NAMALWA (cell line): ENCODE measurements at regions not wholly inside any gene's neighbourhood (a gene's known extent, or its start where the extent isn't known, plus 50 kb on each side); places are given as distances from the start of the nearest gene placed in this dataset.
"Not testable (repeated sequence)": the region's sequence is repeated elsewhere in the genome, so short reads cannot be mapped to it uniquely, and the experiment has no call there.

ENCODE experiments used
- DNase-seq: peaks from one replicate; pipeline ENCODE4 v3.0.0-alpha.2; 2015; ENCODE audit warnings: low spot score

DNA sequence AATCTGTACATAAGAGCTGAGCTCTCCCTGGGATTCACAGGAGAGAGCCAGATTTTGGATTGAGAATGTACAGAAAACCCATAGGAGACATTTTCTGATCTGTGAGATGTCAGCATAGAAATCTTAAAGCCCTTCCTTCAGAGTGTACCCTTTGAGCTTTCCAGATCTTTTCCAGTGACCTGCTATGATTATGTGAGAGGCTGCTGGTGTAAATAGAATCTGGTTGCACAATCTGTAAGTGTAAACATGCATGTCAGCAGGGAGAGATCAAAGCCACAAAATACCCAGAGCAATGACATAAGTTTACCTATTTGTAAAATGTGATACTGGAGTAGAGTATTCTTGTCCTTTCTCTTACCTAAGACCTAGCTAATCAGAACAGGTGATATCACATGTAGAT lies 471.9 kb downstream of the FOXD4L5 start:
- DNase-seq = not testable (repeated sequence)

DNA sequence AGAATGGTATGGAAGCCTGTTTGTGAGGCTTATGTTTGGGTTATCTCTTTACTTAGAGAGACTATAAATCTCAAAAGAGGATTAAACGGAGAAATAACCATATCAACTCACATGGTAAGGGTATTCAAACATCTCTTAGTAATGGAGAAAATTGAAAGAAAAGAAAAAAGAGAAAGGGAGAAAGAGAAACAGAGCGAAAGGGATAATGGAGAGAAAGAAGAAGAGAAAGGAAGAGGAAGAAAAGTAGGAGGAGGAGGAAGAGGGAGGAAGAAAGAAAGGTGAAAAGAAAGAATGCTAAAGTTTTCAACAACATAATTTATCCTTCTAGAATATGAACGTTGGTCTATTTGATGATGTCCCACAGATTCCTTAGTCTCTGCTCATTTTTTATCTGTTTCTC lies 506.3 kb downstream of the FOXD4L5 start:
- not testable (repeated sequence) for DNase-seq

GRCh38 chr9:64776269-64776668 lies 508.7 kb downstream of the FOXD4L5 start:
- DNase-seq = not testable (repeated sequence)

- peak; percentile 4 for DNase-seq
Measured at GRCh38 chr9:64774813-64775793, 509.9 kb downstream of the FOXD4L5 start.

DNA sequence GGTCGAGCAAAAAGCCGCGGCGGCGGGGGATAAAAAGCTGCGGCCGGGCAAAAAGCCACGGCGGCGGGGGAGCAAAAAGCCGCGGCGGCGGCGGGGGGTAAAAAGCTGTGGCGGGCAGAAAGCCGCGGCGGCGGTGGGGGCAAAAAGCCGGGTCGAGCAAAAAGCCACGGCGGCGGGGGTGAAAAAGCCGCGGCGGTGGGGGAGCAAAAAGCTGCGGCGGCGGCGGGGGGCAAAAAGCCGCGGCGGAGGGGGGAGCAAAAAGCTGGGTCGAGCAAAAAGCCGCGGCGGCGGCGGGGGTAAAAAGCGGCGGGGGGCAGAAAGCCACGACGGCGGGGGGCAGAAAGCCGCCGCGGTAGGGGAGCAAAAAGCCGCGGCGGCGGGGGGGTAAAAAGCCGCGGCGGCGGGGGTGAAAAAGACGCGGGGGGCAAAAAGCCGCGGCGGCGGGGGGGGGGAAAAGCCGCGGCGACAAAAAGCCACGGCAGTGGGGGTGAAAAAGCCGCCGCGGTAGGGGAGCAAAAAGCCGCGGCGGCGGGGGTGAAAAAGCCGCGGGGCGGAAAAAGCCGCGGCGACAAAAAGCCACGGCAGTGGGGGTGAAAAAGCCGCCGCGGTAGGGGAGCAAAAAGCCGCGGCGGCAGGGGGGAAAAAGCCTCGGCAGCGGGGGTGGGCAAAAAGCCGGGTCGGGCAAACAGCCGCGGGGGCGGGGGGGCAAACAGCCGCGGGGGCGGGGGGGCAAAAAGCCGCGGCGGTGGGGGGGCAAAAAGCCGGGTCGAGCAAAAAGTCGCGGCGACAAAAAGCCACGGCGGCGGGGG lies 510.8 kb downstream of the FOXD4L5 start:
- peak; percentile 8 for DNase-seq

DNA sequence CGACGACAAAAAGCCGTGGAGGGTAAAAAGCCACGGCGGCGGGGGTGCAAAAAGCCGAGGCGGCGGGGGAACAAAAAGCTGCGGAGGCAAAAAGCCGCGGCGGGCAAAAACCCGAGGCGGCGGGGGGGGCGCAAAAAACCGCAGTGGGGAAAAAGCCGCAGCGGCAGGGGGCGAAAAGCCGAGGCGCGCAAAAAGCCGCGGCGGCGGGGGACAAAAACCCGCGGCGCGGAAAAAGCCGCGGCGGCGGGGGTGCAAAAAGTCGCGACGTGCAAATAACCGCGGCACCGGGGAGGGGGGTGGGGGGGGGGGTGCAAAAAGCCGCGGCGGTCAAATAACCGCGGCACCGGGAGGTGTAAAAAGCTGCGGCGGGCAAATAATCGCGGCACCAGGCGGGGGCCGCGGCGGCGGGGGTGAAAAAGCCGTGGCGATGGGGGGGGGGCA lies 511.5 kb downstream of the FOXD4L5 start:
- DNase-seq = peak; percentile 2

GRCh38 chr9:64772751-64773331 lies 512.2 kb downstream of the FOXD4L5 start:
- not testable (repeated sequence) for DNase-seq

DNA sequence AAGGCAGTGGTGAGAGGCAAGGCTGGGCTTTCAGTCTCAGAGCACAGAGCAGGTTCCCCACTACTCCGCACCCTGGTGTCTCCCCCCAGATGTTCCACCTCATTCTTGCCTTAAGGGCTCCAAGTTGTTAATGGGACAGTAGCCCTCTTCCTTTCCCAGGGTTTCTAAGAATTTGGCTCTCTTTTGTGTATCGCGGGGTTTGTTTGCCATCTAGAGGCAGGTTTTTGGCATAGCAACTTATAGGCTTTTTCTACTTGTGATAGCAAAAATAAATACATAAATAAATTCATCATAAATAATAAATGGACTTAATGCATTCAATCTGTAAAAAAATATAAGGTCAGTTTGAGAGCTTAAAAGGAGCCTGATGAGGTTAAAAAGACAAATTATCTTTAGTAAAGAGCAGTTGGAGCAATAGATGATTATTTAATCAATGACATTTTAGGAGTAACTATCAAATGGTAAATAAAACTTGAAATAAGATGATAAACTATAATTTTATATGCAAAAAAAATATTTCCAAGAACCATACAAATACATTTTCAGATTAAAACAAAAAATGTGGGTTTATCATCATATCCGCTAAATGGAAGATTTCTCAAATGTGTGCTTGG lies 512.8 kb downstream of the FOXD4L5 start:
- DNase-seq = not testable (repeated sequence)
